SKM-1 treated with dmso at 0.1 percent for 144 hours (cell line): ENCODE measurements at regions not wholly inside any gene's neighbourhood (a gene's known extent, or its start where the extent isn't known, plus 50 kb on each side); places are given as distances from the start of the nearest gene placed in this dataset.

Source experiments
- DNase-seq: peaks from one replicate; lab custom pipeline; 2025; ENCODE audit not compliant: unreplicated experiment; lab: John Stamatoyannopoulos, UW

GRCh38 chr21:26784974-26785373, 60.2 kb downstream of the ADAMTS1 start:
- DNase-seq, result no peak

GRCh38 chr21:26783466-26784195, 61.6 kb downstream of the ADAMTS1 start:
- no peak for DNase-seq

DNA sequence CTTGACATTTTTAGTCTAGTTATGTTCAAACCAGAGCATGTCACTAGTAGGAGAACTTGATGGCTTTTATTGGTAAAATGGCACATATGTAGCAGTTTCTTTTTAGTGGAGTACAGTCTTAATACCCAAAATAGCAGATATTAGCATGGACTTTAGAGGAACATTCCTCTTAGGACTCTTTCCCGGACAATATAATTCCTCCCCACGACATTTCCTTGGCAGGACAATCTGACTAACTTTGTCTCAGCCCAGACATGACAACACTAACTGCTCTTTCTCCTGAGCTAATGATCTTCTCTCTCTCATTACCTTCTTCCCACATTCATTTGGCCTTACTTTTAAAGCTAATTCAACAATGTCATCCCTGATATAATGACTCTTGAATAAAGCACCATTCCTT, 62.5 kb downstream of the ADAMTS1 start:
- DNase-seq, result no peak

DNA sequence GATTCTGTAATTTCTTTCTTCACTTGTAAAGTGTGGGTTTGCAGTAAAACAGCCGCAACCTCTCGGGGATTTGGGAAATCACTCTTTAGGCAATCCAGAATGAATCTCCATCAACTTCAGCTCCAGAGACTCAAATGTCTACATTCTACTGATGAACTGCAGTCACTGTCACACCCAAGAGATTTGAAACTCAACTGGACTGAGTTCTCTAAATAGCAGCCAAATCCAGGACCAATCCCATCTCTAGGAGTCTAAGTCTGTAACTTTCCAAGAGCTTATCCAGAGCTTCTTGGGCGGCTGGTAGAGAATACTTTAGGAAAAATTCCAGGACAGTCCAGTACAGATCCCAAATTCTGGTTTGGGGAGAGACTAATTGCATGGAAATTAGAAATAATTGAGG, 62.9 kb downstream of the ADAMTS1 start:
- no peak for DNase-seq

GRCh38 chr21:26781331-26781730, 63.9 kb downstream of the ADAMTS1 start:
- DNase-seq, result no peak

DNA sequence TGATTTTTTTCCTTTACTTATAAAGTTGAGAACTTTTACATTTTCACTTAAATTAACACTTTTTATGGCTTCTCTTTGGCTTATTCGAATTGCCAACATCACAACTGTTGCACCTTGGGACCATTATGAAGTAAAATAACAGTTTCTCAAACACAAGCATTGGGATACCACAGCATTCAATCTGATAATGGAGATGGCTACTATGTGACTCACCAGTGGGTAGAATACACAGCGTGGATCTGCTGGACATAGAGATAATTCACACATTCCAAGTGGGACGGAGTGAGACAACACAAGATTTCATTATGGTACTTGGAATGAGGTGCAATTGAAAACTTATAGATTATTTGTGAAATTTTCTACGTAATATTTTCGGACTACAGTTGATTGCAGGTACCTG, 68.0 kb downstream of the ADAMTS1 start:
- DNase-seq, result no peak

DNA sequence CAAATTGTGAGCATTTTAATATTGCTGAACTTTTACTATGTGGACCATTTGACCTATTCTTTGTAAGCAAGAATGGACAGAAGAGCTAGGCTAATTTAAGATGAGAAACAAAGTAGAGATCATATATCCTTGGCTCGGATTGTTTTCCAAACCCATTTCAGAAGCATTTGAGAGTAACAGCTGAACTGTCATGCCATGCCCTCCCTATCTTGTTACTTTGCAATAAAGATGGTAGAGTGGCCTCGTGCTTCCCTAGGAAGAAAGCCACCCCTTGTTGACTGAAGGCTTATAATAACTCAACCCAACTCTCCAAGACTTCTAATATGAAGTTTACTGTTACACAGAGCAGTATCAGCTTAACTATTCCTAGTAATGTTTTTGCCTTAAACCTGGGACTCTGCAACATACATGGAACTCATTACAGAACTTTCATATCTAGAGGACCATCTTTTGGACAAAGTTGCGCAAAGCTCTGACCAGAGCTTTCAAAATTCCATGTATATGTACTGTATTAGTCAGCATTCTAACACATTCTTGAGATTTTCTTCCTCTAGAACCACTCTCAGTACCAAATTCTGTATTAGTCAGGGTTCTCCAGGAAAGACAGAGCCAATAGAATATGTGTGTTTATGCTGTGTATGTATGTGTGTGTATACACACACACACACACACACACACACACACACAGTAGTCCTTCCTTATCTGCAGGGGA, 68.7 kb downstream of the ADAMTS1 start:
- no peak for DNase-seq

DNA sequence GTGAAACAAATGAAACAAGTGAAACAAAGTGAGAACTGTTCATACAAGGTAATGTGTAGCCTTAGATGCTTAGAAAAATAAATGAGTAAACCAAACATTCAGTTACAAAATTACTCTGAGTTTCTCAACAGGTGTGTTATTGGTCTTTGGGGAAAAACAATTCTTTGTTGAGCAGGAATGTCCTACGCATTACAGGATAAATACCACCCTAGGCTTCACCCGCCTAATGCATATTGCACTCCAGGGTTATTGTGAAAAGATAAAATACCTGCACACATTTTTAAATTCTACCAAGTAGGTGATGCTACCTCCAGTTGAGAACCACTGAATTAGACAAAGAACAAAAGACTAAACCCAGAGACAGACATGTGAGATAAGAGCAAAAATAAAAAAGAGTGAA, 72.2 kb downstream of the ADAMTS1 start:
- DNase-seq, result no peak

DNA sequence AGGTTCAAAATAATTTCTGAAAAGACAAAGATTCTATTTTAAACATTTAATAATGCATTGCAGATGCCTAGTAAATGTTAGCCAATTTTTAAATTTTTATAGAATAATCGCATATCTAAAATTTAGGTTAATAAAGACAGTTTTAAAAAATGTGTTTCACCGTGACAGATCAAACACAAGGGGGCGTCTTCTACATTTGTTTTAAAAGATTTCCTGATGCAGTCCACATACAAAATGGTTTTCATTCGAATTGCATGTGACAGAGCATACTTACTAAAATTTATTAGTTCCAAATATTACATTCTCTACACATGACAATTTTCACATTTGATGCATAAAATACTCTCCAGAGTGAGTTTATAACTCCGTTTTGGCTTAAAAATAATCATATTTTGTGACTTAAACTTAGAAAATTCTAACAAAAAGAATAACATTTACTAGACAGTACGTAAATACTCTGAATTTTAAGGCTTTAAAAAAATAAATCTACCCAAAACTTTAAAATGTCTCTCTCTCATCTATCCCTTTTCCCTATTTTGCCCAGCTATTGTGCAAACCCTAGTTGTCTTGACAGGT, 75.5 kb downstream of the ADAMTS1 start:
- DNase-seq, result peak; percentile 4

- no peak for DNase-seq
These were observed 78.3 kb downstream of the ADAMTS1 start for GRCh38 chr21:26766826-26767325.

DNA sequence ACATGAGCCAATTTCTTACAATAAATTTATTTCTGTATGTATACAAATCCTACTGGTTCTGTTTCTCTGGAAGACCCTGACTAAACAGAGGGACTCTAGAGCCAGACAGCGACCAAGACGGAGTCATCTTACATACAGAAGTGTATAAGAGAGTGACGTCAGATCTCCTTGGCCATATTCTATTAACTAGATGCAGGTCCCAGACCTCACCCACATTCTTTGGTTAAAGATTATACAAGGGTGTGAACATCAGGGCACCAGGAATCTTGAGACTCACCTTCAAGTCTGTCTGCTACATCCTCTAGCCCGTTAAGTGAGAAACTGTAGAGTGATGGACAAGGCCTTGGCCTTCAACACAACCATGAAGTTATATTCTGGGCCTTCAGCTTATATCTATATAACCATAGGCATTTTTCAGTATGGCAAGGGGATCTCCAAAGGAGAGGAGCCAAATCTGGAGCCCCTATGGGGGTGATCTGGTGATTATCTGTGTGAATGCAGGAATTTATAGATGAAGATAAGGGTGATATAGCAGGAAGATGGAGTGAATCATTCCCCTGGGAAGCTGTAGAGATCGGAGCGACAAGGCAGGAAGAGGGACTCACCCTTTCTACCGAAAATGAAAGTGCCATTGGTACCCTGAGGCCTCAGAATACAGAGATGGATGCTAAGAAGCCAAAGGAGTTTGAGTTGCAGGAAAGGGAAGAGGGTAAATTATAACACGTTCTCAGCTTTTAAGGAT, 83.9 kb downstream of the ADAMTS1 start:
- no peak for DNase-seq

- no peak for DNase-seq
These were observed 85.5 kb downstream of the ADAMTS1 start for GRCh38 chr21:26759731-26760130.

- no peak for DNase-seq
These were observed 86.9 kb downstream of the ADAMTS1 start for GRCh38 chr21:26758083-26758880.

DNA sequence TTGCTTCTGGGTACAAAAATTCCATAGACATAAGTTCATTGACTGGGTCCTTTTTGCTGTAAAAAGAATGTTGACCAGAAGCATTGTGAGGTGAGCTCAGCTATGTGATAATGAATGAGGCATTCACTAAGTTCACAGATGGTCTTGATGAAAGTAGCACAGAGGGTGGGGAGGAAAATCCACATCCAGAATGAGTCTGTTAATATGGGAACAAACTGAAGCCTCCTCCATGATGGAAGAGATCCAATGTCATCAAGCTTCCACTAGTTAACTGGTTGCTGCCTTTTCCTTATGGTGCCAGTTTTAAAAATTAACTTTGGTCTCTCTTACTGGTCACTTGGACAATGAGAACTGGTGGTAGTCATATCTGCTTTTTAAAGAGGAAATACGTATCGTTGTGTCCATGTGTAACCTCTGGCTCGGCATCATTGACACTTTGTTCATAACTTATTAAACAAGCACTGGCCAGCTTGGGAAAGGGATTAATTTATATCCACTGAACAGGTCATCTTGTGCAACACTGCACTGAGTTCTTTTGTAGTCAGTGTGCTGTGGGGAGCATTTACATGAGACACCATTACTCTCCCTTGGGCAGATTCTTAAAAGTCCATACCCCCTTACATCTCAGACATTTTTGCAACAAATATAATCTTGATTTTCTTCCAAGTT, 88.6 kb downstream of the ADAMTS1 start:
- no peak for DNase-seq

DNA sequence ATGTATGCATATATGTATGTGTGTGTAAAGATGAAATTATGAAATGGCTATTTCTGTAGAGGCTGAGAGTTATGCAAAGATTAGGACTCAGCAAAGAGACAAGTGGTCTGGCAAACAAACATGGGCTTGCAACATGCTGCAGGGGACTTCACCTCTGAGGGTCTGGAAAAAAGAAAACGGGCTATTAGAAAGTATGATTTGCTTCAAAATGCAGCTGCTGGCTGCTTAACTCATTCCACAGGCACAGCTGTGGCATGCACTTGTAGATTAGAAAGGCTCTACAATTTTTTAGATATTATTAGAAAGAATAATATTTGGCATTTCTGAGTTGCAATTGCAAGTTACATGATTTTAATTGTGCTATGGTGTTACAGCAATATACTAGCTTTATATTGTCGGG, 90.4 kb downstream of the ADAMTS1 start:
- no peak for DNase-seq

- no peak for DNase-seq
These were observed 91.4 kb downstream of the ADAMTS1 start for GRCh38 chr21:26753822-26754221.

- DNase-seq, result no peak
These were observed 92.4 kb downstream of the ADAMTS1 start for GRCh38 chr21:26752849-26753248.

DNA sequence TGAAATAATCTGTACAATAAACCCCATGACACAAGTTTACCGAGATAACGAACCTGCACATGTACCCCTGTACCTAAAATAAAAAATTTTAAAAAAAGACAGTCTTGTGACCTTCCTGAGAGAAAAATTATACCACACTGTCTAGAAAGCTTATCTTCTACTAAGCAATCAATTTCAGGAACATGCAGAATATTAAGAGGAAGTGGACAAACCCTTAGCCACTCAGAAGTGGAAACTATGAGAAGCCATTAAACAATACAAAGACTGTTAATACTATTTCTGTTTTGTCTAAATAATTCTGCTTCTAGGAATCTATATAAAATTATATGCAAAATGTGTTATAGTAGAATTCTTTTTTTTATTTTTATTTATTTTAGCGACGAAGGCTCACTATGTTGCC, 93.9 kb downstream of the ADAMTS1 start:
- peak; percentile 12 for DNase-seq

- no peak for DNase-seq
These were observed 97.1 kb downstream of the ADAMTS1 start for GRCh38 chr21:26748066-26748465.

DNA sequence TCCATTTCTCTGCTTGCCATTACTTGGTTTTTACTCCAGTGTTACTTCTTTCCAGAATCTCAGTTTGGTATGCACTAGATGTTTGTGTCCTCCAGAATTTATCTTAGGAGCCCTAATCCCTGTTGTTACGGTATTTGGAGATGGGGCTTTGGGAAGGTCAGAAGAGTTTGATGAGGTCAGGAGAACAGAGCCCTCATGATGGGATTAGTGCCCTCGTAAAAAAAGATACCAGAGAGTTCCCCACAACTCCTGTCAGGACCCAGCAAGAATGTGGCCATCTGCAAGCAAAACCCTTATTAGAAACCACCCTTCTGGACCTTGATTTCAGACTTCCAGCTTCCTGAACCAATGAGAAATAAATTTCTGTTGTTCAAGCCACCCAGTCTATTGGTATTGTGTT, 98.0 kb downstream of the ADAMTS1 start:
- no peak for DNase-seq
